ENCODE measurements at regions not wholly inside any gene's neighbourhood (a gene's known extent, or its start where the extent isn't known, plus 50 kb on each side); places are given as distances from the start of the nearest gene placed in this dataset.

DNA sequence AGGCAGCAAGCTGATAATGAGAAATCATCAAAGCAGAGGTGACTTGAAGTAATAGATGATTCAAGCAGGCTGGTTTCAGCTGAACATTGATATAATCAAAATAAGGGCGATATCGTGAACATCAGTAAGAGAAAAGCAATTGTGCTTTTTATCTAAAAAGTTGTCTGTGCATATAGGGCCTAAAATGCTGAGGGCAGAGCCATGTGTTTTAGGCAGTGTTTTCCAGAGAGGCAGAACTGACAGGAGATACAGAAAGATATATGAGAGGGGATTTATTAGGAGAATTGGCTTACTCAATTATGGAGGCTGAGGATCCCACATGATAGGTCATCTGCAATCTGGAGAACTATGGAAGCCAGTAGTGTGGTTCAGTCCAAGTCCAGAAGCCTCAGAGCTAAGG is 136.5 kb upstream of the NPY2R start:
- no peak overlapping the region for H3K4me3 ChIP-seq (ENCODE audit: low read depth, low read length)
- no peak for DNase-seq (ENCODE audit: low read depth)

DNA sequence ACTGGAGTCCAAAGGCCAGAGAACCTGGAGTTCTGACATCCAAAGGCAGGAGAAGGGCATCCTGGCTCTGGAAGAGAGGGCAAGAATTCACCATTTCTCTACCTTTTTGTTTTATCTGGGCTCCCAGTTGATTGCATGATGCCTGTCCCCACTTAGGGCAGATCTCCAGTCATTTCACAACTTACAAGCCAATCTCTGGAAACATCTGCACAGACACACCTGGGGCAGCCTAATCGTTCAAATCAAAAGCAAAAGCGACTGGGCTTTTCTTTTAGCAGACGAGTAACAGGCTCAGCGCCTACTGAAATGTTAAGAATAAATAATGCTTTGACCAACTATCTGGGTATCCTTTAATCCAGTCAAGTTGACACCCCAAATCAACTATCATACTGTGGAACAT is 136.0 kb upstream of the NPY2R start:
- DNase-seq (ENCODE audit: low read depth): no peak
- H3K4me3 ChIP-seq (ENCODE audit: low read depth, low read length): no peak overlapping the region

DNA sequence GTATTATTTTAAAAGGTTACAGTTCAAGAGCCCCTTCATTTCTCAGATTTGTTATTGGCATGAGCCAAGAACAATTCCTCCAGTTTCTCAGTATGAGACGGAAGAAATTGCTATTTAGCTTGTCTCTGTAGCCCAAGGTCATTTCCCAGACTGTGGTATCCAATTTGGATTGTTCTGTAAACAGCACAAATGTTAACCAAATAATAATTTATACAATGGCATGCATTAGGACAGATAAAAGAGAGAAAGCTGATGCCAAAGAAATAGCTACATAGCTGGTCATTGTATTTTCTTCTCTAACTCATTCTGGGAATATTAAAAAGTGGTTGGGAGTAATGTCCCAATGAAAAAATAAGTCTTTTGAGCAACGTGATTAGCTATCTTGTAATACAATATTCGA is 134.6 kb upstream of the NPY2R start:
- H3K4me3 ChIP-seq (ENCODE audit: low read depth, low read length): no peak overlapping the region
- DNase-seq (ENCODE audit: low read depth): no peak

DNA sequence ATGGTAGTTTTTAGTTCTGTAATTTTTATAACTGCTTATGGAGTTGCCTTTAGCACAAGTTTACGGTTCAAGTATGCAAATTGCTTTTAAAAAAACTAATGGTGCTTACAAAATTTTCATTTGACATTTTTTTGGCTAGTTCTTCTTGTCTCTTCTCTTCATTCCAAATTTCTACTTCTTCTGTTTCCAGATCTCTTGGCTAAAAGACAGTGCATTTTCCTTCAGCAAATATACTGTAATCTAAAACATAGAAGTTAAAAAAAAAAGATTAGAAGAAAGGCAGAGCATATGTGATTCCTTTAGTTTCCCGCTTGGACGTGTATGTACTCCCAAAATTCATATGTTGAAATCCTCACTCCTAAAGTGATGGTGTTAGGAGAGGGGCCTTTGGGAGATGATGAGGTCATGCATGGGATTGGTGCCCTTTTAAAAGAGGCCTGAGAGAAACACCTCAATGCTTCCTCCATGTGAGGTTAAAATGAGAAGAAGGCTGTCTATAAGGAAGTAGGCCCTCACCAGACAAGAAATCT is 132.1 kb upstream of the NPY2R start:
- no peak for DNase-seq (ENCODE audit: low read depth)
- no peak overlapping the region for H3K4me3 ChIP-seq (ENCODE audit: low read depth, low read length)

DNA sequence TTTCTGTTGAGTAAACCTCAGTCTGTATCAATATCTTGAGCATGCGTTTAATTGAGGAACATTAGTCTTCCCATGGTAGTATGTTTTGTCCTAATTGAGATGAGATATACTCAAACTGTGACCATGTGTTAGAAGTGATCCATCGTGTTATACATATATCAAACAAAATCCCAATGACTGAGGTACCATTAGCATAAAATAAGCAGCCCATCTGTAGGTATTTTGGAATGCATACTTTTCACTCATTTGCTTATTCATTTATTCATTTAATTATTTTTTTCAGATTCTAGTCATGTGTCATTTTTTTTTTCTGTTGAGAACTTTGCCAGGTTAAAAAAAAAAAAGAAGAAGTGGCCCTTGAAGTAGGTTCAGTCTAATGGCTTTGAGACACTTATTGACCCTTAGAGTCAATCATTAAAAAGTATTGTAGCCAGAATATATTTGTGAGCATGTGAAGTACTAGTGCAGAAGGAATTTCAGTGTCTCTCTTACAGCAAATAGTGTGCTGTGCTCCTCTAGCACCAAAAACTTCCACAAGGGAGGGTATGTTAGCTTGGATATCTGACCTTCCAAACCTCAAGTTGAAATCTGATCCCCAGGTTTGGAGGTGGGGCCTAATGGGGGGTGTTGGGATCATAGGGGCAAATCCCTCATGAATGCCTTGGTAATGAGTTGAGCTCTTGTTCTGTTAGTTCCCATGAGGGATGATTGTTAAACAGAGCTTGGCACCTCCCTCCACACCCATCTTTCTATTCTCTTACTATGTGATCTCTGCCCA is 130.8 kb upstream of the NPY2R start:
- H3K4me3 ChIP-seq (ENCODE audit: low read depth, low read length): no peak overlapping the region
- DNase-seq (ENCODE audit: low read depth): no peak

DNA sequence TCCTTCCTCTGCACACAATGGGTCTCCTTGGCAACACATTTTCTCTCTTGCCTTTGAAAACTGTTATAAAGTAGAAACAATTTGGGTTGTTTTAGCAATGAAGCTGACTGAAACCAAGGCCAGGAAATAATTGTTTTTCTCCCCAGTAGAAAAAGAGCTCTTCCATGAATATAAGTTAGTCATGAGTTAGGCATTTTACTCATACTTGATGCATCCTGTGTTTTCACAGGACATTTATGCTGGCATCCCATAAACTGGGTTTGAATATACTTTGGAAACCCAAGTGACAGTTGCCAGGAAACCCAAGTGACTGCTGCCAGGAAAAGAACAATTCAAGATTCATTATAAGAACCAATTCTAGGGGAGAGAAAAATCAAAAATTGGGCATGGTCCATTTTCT is 128.6 kb upstream of the NPY2R start:
- H3K4me3 ChIP-seq (ENCODE audit: low read depth, low read length): no peak overlapping the region
- no peak for DNase-seq (ENCODE audit: low read depth)

DNA sequence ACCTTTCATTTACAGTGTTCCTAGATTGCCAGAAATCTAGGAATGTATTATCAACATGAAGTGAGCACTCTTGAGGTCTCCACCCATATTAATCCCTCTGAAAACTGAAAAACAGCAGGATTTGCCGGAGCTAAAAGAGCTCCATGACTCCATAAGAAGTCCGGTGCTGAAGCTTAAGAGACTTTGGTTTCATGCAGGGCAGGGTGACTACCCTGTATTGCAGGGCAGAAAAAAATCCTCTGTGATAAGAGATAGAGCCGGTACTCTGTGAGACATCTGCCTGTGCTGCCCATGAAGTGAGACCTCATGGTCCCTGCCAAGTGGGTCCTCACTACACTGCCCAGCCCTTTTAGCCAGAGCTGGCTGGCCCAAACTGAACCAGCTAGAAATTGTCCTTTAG is 127.2 kb upstream of the NPY2R start:
- H3K4me3 ChIP-seq (ENCODE audit: low read depth, low read length): no peak overlapping the region
- DNase-seq (ENCODE audit: low read depth): no peak

DNA sequence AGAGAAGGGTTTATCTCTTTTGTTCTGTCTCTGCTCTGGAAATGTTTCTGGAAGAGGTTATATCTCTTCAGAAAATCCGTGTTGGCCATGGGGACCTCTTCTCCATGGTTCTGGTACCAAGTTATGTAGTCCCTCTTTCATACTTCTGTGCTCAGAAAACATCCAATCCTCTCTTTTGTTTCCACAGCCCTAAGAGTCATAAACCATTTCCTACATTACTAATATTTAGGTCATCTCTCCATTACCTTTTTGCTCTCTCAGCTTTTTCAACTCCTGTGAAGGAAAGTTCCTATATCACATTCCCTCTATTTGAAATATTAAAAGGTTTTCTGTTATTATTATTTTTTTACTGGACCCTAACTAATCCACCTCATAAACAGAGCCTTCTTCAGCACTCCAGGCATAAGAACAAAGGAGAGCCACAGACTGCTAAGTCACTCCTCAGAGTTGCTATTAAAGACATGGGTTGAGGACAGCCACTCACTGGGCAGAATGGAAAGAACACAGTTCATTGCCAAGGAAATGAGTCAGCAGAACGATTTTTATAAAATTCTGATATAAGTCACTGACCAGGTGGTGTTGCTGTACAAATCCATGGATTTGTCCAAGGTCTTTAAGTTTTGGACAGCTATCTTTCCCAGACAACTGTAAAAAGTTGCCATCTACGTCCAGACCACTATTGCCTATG is 122.4 kb upstream of the NPY2R start:
- H3K4me3 ChIP-seq (ENCODE audit: low read depth, low read length): no peak overlapping the region
- peak; percentile 41 for DNase-seq (ENCODE audit: low read depth)

DNA sequence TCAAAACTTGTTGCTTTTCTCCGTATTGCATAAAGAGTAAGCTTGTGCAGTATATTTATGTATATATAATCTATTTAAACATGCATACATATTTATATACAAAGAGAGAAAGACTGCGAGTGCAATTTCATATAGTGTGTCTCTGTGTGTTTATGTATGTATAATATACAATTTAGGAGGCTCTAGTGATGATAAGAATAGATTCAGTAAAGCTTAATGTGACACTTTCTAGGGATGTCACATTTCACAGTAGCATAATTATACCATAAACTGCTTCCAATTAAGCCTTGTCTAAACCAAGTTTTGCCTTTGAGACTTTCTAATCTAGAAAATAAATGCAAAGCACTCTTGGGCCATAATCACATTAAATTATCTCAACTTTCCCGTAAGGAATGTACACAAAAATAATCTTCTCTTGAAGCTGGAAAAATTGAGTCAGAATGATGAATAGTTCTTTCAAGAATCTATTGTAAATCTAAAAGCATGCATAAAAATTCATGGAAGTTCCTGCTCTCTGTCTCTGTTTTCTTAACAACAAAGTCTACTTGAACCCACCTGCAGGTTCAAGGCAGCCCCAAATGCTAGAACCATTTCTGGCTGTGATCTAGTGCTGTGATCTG is 114.1 kb upstream of the NPY2R start:
- H3K4me3 ChIP-seq (ENCODE audit: low read depth, low read length): no peak overlapping the region
- no peak for DNase-seq (ENCODE audit: low read depth)

DNA sequence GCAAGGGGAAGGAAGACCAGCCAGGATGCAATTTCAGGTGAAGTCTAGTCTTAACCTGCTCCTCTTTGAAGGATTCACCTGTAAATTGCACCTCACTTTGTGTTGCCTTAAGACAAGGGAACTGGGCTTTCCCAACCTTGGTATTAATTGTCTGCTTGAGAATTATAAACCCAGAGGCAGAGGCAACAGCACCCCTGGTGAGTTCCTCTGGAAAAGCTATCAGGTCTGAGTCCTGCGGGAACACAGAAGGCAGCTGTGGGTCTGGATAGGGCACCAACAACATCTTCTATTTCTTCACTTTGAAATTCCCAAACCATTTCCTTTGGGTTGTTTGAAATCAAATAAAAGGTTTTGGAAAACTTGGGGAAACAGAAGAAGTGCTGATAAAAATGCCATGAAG is 109.2 kb upstream of the NPY2R start:
- no peak overlapping the region for H3K4me3 ChIP-seq (ENCODE audit: low read depth, low read length)
- DNase-seq (ENCODE audit: low read depth): no peak

DNA sequence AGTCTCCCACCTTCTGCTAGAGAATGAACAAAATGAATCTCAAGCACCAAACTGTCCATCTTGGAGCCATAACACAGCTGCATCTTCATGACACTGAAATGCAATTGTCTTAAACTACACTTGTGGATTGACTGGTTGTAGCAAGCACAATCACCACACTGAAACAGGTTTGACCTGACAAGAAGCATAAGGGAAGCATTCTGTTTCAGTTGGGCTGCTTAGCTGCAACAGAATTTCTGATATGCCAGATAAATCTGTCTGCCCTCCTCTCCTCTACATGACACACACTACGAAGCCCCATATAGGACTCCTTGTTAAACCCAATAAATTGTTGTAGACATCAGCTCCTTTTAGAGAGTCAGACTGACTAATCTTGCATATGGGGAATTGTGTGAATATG is 101.8 kb upstream of the NPY2R start:
- no peak overlapping the region for H3K4me3 ChIP-seq (ENCODE audit: low read depth, low read length)
- no peak for DNase-seq (ENCODE audit: low read depth)

DNA sequence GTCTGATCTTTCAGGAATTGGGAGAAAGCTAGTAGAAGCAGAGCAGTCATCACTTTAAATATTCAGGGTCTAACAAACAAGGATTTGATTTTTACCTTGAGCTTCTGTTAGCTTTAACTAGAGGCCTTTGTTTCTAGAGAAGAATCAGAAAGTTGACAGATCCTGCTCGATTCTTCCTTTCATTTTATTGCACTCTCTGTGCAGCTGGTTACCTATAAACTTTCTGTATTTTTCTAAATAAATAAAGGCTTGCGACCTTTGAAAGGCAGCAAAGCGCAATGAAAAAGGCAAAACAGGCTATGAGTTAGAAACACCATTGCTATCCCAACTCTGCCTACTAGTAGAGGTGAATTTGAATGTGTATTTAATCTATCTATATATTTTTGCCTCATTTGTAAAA is 101.4 kb upstream of the NPY2R start:
- no peak for DNase-seq (ENCODE audit: low read depth)
- H3K4me3 ChIP-seq (ENCODE audit: low read depth, low read length): no peak overlapping the region

DNA sequence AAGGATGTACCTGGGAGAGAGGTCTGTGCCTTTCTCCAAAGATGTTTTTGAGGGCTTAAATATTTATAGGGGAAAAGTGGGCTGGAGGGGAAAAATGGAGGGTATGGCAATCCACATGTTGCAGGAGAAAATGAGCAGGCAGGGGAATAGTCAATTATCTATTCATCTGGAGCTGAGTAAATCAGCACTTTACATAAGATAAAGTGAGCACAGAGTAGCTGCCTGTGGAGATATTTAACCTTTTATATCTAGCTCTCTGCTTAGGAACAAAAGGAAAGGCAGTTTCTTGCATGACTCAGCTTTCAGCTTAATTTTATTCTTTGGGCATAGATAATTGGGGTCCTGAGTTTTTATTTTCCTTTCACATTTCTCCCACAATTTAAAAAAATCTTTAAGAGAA is 93.6 kb upstream of the NPY2R start:
- no peak overlapping the region for H3K4me3 ChIP-seq (ENCODE audit: low read depth, low read length)

DNA sequence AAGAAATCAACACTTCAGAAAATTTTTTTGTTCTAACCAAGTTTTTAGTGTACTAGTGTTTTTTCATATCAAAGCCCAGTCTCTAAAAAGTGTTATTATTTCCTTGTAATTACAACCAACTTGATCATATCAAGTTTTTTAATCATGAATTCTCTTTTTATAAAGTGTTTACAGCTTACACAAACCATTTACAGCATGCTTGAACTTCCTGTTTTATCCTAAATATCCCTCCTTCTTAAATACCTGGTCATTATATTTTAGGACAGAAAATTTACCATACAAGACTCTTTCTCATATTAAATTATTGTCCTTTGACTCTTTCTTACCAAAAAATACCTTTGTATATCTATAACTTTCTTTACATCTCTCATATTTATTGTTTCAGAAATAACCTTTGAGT is 89.4 kb upstream of the NPY2R start:
- H3K4me3 ChIP-seq (ENCODE audit: low read depth, low read length): no peak overlapping the region
- DNase-seq (ENCODE audit: low read depth): no peak

More for the DNA sequence above, 93.6 kb upstream of the NPY2R start:
- DNase-seq (ENCODE audit: low read depth): no peak

DNA sequence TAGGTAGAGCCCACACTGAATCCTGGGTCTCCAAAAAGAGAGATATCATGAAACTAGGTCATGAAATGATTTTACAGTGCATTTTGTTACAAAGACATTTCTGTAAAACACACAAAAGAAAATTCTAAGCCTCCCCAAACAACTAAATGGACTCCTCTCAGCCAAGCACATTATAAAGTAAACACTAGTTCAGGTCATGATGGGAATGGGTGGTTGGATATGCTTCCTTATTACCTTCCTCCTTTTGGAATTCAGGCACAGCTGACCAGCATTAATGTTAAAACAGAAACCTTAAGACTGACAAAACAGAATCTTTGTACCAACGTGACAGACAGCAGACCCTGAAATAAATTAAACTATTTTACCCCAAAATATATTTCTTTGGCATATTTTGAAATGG is 87.9 kb upstream of the NPY2R start:
- DNase-seq (ENCODE audit: low read depth): no peak
- no peak overlapping the region for H3K4me3 ChIP-seq (ENCODE audit: low read depth, low read length)

DNA sequence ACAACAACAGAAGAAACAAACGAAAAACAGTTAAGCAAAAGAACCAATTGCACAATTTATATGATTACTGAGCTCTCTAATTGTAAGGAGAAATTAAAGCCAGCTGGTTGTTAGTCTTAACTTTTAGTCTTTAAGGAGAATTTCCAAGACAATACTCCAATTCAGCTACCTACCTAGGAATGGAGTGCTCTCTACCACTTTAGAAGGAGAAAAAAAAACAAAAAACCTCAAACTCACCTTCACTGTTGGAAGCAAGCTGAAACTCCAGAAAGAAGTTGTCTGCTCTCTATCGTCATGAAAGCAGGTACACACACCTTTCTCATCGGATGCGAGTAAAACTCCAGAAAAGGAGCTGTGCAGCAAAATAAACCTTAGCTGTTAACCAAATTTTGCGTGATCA is 86.1 kb upstream of the NPY2R start:
- H3K4me3 ChIP-seq (ENCODE audit: low read depth, low read length): no peak overlapping the region
- DNase-seq (ENCODE audit: low read depth): no peak

DNA sequence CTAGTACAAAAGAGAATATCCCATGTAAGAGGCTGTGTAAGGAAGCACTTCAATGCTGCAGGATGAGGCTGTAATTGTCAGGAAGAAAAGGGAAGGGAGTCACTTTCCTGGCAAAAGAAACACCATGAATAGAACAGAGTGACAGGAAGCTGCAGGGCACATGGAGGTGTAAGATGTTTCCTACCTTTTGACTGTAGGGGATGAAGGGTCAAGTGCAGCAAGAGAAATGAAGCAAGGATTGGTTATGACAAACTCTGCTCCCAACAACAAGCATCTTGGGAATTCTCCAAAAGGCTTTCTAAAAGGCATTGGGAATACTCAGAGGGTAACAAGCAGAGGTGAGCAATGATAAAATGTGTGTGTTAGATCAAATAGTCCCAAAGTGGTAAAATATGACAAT is 74.3 kb upstream of the NPY2R start:
- H3K4me3 ChIP-seq (ENCODE audit: low read depth, low read length): no peak overlapping the region
- no peak for DNase-seq (ENCODE audit: low read depth)

DNA sequence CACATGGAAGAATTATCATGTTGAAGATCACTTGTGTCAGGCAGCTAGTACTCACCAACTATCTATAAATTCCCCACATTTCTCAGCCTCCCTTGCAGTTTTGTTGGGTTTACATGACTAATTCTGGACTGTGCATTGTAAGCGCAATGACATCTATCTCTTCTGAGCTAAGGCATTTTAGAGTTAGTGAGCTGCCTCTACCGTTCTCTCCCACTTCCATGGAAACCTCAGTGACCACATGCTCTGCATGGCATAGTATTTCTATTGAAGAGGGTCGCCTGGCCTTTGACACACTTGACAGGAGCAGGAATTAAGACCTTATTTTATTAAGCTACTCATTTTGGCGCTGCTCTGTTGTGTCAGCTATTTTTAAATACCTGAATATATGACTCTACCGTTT is 67.5 kb upstream of the NPY2R start:
- H3K4me3 ChIP-seq (ENCODE audit: low read depth, low read length): no peak overlapping the region
- DNase-seq (ENCODE audit: low read depth): no peak

DNA sequence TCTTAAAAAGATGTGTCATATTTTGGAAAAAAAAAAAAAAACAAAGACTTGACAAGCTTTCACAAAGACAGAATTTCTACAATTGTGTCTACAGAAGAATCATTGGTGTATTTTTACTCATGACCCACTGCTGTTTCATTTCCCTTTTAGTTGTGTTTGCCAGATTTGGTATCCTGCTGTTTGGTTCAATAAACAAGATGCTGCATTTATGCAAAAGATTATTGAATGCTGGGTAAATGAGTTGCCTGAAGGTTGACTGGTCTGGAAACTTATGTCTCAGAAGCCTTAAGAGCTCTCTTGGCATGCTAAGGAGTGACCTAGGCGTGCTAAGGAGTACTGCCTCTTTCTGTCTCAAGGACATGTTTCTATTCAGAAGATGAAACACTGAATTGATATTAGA is 64.9 kb upstream of the NPY2R start:
- H3K4me3 ChIP-seq (ENCODE audit: low read depth, low read length): no peak overlapping the region
- no peak for DNase-seq (ENCODE audit: low read depth)
